Ascending aorta (tissue), 2 donors: ENCODE measurements at regions not wholly inside any gene's neighbourhood (a gene's known extent, or its start where the extent isn't known, plus 50 kb on each side); places are given as distances from the start of the nearest gene placed in this dataset.

Experiments
- DNase-seq, 2 donors: peaks; one replicate each; pipeline ENCODE4 v3.0.0-alpha.2; 2019; ENCODE audit warnings: low spot score in 2 of 2
- H3K27ac ChIP-seq, 2 donors: fragments of 200-600 bp; sonication (generic); one replicate each; pipeline ENCODE4 v1.5.1; 2016 to 2017; ENCODE audit warnings: mild to moderate bottlenecking in 1 of 2
- H3K27me3 ChIP-seq: fragments of 200-600 bp; sonication (generic); one replicate; pipeline ENCODE4 v1.5.1; 2017
- H3K36me3 ChIP-seq, 2 donors: fragments of 200-600 bp; sonication (generic); one replicate each; pipeline ENCODE4 v1.5.1; 2016
- H3K4me1 ChIP-seq, 2 donors: fragments of 200-600 bp; sonication (generic); one replicate each; pipeline ENCODE4 v1.5.1; 2016 to 2017; ENCODE audit warnings: mild to moderate bottlenecking in 1 of 2
- H3K4me3 ChIP-seq, 2 donors: fragments of 200-600 bp; sonication (generic); one replicate each; pipeline ENCODE4 v1.5.1; 2016 to 2017; ENCODE audit warnings: mild to moderate bottlenecking in 1 of 2
- H3K9me3 ChIP-seq, 2 donors: fragments of 200-600 bp; sonication (generic); one replicate each; pipeline ENCODE4 v1.5.1; 2016
- CTCF ChIP-seq, 3 experiments: fragments of 200-600 bp in 2 of 3; fragments of 450-650 bp in 1 of 3; sonication (generic) in 2 of 3; IDR thresholded peaks; one replicate each; pipeline ENCODE4 v1.5.1; 2016 to 2019; ENCODE audit warnings: antibody characterized with exemption in 3 of 3, mild to moderate bottlenecking in 1 of 3, moderate library complexity in 1 of 3
- intact Hi-C: fragments of 100-400 bp; cut with DNase I; formaldehyde crosslinking; loops from one replicate; pipeline ENCODE4 v1.15.1; 2023

GRCh38 chr7:41058986-41059741 is 643.7 kb downstream of the INHBA start:
- no peaks in the 10 kb centered on the region for H3K4me1 ChIP-seq
- intact Hi-C loops = no loop called here
- peaks cover 0 to 2% of the 10 kb centered on the region in 2 donors for H3K36me3 ChIP-seq
- no peaks in the 10 kb centered on the region for H3K9me3 ChIP-seq
- no peaks in the 10 kb centered on the region for H3K27me3 ChIP-seq
- no peak for DNase-seq
- H3K4me3 ChIP-seq = no peak overlapping the region
- no peak overlapping the region for H3K27ac ChIP-seq
- TF ChIP-seq CTCF (IDR thresholded peaks at IDR 0.05) = no peak

GRCh38 chr7:41054960-41055661 is 647.8 kb downstream of the INHBA start:
- no peak for TF ChIP-seq CTCF (IDR thresholded peaks at IDR 0.05)
- intact Hi-C loops = no loop called here
- no peaks in the 10 kb centered on the region for H3K36me3 ChIP-seq
- H3K27ac ChIP-seq = no peak overlapping the region
- H3K9me3 ChIP-seq = no peaks in the 10 kb centered on the region
- no peak for DNase-seq
- no peak overlapping the region for H3K4me3 ChIP-seq
- no peaks in the 10 kb centered on the region for H3K4me1 ChIP-seq
- H3K27me3 ChIP-seq = no peaks in the 10 kb centered on the region

GRCh38 chr7:41053820-41054219 is 649.1 kb downstream of the INHBA start:
- DNase-seq = no peak
- Histone ChIP-seq H3K4me3 (no peak overlapping the region), H3K9me3 (no peaks in the 10 kb centered on the region), H3K4me1 (no peaks in the 10 kb centered on the region), H3K27ac (no peak overlapping the region), H3K27me3 (no peaks in the 10 kb centered on the region), H3K36me3 (no peaks in the 10 kb centered on the region)
- TF ChIP-seq CTCF (IDR thresholded peaks at IDR 0.05) = no peak
- intact Hi-C loops = no loop called here

GRCh38 chr7:41052736-41053135 is 650.2 kb downstream of the INHBA start:
- H3K27ac ChIP-seq = no peak overlapping the region
- intact Hi-C loops = no loop called here
- no peak for TF ChIP-seq CTCF (IDR thresholded peaks at IDR 0.05)
- no peaks in the 10 kb centered on the region for H3K4me1 ChIP-seq
- H3K36me3 ChIP-seq = no peaks in the 10 kb centered on the region
- no peaks in the 10 kb centered on the region for H3K27me3 ChIP-seq
- no peak overlapping the region for H3K4me3 ChIP-seq
- H3K9me3 ChIP-seq = no peaks in the 10 kb centered on the region
- DNase-seq = no peak

GRCh38 chr7:41052201-41052600 is 650.7 kb downstream of the INHBA start:
- no peaks in the 10 kb centered on the region for H3K36me3 ChIP-seq
- TF ChIP-seq CTCF (IDR thresholded peaks at IDR 0.05) = no peak
- H3K27ac ChIP-seq = no peak overlapping the region
- intact Hi-C loops = no loop called here
- H3K27me3 ChIP-seq = no peaks in the 10 kb centered on the region
- no peaks in the 10 kb centered on the region for H3K9me3 ChIP-seq
- H3K4me3 ChIP-seq = no peak overlapping the region
- H3K4me1 ChIP-seq = no peaks in the 10 kb centered on the region
- DNase-seq = no peak
